Left kidney (tissue), 1 donor: ENCODE measurements at regions not wholly inside any gene's neighbourhood (a gene's known extent, or its start where the extent isn't known, plus 50 kb on each side); places are given as distances from the start of the nearest gene placed in this dataset.
"Not testable (repeated sequence)": the region's sequence is repeated elsewhere in the genome, so short reads cannot be mapped to it uniquely, and the experiment has no call there.

Source experiments
- DNase-seq: peaks from one replicate; pipeline ENCODE4 v3.0.0-alpha.2; 2013

DNA sequence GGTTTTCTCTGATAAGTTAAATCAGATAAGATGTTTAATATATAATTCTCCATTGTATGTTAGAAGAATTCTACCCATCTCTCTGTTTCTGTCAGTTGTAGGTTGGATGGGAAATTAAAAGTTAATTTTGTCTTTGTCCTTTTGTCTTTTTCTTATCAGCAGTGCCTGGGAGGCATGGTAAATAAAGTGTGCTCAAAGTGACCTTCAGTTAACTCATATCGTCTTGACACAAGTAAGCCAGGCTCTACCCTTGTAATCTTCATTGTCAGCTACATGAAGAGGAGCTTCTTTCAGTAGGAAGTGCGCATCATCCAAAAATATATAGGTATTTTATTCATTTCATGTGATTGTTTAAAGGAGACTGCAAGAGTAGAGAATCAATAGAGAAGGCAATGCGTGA lies 138.9 kb upstream of the NRIP1 start:
- no peak for DNase-seq

- peak; percentile 50 for DNase-seq
Observed at GRCh38 chr21:15204140-15204969, 139.6 kb upstream of the NRIP1 start.

DNA sequence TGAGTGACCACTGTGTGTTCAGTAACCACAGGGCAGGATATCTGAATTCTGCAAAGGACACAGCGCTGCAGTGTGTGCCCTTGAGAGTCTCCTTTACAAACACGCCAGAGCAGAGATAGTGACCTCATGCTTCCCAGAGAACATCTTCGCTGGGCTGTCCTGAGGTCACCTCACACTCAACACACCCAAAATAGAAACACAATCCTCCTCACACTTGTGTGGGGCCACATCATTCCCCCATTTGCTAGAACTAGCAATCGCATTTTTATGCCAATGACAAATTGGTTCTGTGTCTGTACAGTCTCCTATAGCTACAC lies 140.1 kb upstream of the NRIP1 start:
- DNase-seq = no peak

GRCh38 chr21:15206514-15206913 lies 141.7 kb upstream of the NRIP1 start:
- no peak for DNase-seq

DNA sequence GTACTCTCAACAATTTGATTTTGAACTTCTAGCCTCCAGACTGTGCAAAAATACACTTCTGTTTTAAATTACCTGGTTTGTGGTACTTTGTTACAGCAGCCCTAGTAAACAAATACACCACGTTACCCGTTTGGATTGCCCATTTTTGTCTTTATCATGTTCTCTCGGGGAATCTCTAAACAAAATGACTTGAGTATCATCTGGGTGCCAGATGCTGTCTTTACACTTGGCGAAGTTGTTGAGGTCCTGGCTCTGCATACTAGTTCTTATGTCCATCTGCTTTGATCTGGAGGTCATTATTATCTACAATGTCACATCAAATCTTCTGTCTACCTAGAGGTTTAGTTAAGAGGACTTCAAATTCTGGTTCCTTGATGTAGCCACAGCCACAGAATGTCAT lies 142.4 kb upstream of the NRIP1 start:
- no peak for DNase-seq

GRCh38 chr21:15207635-15208370 lies 143.0 kb upstream of the NRIP1 start:
- DNase-seq = no peak

DNA sequence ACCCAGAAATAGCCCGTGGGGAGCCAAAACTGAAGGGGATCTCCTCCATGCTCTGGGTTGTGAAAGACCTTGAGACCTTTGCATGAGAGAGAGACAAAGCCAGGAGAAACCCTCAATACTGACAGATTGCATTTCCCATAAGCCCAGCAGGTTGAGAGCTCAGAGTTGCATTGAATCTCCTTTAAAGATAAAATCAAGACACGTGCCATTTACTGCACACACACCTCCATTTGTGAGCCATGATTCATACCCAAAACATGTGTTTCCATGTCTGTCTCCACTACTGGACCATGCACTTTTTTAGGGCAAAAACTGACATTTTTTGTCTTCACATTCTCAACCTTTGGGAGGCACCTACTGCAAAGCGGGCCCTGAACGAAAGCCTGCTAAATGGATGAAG lies 144.0 kb upstream of the NRIP1 start:
- DNase-seq = no peak

DNA sequence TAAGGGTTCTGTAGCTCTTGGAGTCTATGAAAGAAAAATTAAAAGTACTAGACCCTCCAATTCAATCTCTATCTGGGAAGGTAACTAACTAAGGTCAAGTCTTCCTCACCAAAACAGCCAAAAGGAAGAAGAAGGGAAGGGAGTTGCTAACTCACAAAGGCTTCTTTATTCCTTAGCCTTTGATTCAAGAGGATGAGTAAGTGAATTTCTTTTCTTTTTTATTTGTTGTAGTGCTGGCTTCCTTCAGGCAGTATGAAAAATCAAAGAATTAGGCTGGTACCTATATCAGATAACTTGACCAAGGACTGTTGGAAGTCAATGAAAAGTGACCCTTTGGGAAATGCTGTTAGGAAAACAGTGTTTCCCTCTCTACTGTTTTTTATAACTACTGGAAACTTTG lies 144.4 kb upstream of the NRIP1 start:
- no peak for DNase-seq

GRCh38 chr21:15210235-15210678 lies 145.5 kb upstream of the NRIP1 start:
- DNase-seq = no peak

- DNase-seq = no peak
Observed at GRCh38 chr21:15211491-15212133, 146.8 kb upstream of the NRIP1 start.

DNA sequence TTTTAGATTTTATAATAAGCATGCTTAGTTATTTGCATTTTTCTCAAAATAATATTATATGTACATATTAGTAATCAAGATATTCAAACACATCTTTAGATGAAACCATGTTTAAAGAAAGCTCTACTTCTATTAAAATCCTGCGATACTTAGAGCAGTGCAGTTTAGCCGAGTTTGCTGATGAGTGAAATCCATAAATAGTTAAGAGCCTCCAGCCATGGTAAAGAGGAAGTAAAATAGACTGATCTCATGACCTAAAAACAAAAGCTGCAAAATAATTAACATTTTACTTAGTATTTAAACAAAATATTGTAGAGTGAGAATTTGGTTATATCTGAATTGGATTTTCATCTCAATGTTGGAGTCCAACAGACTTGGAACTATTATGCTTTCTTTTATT lies 147.4 kb upstream of the NRIP1 start:
- no peak for DNase-seq

DNA sequence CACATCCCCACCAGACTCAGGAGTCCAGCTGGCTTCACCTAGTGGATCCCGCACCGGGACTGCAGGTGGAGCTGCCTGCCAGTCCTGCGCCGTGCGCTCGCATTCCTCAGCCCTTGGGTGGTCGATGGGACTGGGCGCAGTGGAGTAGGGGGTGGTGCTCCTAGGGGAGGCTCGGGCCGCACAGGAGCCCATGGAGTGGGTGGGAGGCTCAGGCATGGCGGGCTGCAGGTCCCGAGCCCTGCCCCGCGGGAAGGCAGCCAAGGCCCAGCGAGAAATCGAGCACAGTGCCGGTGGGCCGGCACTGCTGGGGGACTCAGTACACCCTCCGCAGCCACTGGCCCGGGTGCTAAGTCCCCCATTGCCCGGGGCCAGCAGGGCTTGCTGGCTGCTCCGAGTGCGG lies 153.7 kb upstream of the NRIP1 start:
- DNase-seq = not testable (repeated sequence)

- no peak for DNase-seq
Observed at GRCh38 chr21:15219039-15219438, 154.2 kb upstream of the NRIP1 start.

DNA sequence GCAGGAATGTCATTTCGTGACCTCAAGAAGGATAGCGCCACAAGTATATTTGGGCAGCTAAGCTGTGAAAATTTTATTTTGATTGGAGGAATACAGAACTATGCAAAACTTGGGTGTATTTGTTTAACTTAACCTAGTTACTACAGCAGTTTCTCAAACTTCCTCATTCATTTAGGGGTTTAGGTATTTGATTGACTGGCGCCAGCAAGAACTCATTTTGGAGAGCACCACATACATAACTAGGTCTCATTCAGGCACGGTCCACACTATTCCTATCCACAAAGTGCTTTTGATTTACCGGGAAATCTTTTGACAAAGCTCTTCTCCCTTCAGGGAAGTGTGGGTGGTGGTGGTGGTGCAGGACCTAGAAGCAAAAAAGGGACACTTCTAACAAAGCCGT lies 155.1 kb upstream of the NRIP1 start:
- no peak for DNase-seq

- no peak for DNase-seq
Observed at GRCh38 chr21:15221799-15222386, 157.1 kb upstream of the NRIP1 start.

- DNase-seq = no peak
Observed at GRCh38 chr21:15222707-15223106, 157.9 kb upstream of the NRIP1 start.

DNA sequence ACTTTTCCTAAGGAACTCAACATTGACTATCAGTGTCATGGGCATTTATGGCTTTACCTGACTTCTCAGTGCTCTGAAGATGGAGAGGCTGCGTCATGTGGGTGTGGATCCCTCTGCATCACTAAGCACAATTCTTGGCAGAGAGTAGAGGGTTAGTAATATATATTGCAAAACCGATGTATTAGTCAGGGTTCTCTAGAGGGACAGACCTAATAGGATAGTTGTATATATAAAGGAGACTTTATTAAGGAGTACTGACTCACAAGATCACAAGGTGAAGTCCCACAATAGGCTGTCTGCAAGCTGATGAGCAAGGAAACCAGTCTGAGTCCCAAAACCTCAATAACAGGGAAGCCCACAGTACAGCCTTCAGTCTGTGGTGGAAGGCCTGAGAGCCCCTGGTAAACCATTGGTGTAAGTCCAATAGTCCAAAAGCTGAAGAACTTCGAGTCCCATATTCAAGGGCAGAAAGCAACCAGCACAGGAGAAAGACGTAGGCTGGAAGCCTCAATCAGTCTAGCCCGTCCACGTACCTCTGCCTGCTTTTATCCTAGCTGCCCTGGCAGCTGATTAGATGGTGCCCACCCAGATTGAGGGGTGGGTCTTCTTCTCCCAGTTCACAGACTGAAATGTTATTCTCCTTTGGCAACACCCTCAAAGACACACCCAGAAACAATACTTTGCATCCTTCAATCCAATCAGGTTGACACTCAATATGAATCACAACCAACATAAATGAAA lies 159.7 kb upstream of the NRIP1 start:
- no peak for DNase-seq

GRCh38 chr21:15227919-15228318 lies 163.1 kb upstream of the NRIP1 start:
- DNase-seq = no peak

DNA sequence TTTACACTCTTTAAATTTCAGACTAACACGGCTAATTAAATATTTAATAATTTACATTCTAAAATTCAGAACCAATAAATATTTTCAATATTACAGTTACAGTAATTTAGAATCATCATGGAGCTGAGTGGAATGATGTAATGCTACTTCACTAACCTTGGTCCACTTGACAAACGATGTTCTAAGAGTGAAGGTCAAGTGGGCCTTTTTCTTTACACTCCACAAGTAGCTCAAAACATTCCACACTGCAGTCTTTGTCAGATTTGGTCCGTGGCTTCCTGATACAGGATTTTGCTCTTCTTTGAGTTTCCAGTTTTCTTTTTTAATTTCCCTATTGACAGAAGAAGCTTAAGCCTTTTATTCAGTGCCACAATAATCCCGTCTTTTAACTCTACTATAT lies 164.6 kb upstream of the NRIP1 start:
- no peak for DNase-seq

DNA sequence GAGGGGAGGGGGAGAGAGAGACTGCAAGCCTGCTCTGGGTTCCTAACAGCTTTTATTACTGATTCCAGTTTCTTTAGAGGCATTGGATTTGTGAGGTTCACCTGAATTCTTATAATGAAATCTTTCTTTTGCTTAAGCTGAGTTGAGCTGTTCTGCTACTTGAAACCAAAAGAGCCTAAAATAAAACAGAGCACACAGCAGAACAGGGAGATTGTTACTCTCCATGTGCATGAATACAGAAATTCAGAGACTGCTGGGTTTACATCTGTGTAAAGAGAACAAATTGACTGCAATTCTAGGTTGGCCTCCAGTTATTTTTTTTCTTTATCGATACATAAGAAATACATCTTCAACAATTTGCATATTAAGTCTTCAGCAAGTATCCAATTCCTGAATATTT lies 168.8 kb upstream of the NRIP1 start:
- no peak for DNase-seq

DNA sequence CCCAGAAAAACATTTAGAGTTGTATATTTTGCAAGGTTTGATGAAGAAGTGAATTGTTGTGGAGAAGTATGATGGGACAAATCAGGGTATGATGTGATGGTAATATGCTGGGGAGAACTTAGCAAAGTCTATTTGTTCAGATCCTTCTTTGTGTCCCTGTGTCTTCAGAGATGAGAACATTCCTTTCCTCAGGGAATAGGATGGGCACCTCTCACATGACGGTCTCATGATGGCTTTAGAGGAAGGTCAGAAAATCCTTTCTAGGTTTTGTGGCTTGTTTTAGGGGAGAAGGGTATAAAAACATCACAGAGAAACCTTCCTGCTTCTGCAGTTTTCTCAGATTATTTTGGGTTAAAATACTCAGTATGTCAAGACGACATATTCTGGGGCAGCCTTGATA lies 171.3 kb upstream of the NRIP1 start:
- no peak for DNase-seq

DNA sequence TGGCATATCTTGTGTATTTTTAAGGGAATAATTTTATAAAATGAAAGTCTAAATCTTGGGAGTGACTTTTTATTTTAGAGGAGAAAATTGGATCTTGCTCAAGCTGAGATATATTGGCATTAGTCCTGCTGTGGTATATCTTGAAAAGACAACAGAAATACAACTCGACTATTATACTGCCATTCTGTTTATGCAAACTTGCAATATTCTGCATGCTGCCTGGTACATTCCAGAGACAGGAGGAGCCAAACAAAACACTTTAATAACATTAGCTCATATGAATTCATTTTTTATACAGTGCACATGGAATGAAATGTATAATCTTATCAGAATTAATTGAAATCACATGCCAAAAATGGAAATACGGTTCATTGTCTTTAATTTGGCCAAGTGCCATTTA lies 176.0 kb upstream of the NRIP1 start:
- DNase-seq = no peak
